Breast epithelium (tissue), 3 donors: ENCODE measurements at regions not wholly inside any gene's neighbourhood (a gene's known extent, or its start where the extent isn't known, plus 50 kb on each side); places are given as distances from the start of the nearest gene placed in this dataset.

ENCODE experiments used
- CTCF ChIP-seq, 3 donors: fragments of 450-650 bp; IDR thresholded peaks; one replicate each; pipeline ENCODE4 v1.5.1; 2016 to 2017; ENCODE audit warnings: antibody characterized with exemption in 3 of 3, mild to moderate bottlenecking in 3 of 3, moderate library complexity in 3 of 3
- POLR2A ChIP-seq: fragments of 450-650 bp; IDR thresholded peaks from one replicate; pipeline ENCODE4 v1.6.1; 2016; ENCODE audit warnings: antibody characterized with exemption, mild to moderate bottlenecking, moderate library complexity

GRCh38 chr10:29238523-29239135, 50.2 kb upstream of the LYZL1 start:
- TF ChIP-seq CTCF (IDR thresholded peaks at IDR 0.05) = no peak
- TF ChIP-seq POLR2A = no peak
